ENCODE measurements at regions not wholly inside any gene's neighbourhood (a gene's known extent, or its start where the extent isn't known, plus 50 kb on each side); places are given as distances from the start of the nearest gene placed in this dataset.
"Not testable (repeated sequence)": the region's sequence is repeated elsewhere in the genome, so short reads cannot be mapped to it uniquely, and the experiment has no call there.

DNA sequence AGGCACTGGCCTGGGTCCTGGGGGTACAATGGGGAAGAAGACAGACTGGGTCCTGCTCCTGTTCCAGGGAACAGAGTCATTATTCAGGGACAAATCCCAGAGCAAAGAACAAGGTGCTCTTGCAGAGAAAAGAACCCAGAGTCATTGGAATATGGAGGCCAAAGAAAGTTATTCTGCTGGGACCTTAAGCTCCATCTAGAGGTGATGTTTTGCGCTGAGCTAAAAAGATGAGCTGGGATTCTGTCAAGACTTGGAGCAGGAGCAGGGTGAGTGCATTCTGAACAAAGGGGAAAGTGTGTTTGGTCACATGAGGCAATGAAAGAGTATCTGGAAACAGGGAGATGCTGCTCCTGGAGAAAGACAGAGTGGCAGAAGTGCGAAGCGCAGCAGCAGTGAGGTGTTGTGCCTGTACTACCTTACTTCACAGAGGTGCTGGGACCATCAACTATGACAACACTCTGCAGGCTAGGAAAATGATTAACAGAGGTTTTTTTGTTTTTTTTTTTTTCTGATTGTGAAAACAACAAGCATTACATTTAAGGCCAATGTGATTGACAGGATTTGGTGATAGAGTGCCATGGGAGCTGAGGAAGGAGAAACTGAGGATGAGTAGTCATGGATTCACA is 95.3 kb upstream of the TNFSF11 start:
- peak; percentile 34 for DNase-seq (ENCODE audit: low spot score)

DNA sequence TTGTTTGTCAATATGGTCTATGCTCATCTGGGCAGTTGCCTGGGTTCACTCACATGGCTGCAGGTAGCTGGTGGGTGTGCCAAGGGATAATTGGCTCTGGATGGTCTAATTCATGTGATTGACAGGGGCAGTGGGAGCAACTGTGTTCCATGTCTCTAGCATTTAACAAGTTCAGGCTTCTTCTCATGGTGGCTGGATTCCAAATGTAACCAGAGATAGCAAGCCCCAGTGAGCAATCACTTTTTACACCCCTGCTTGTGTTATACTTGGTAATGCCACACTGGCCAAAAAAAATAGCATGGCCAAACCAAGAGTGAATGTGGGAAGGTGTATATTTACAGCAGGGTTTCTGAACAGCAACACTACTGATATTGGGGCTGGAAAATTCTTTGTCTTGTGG is 89.6 kb upstream of the TNFSF11 start:
- no peak for DNase-seq (ENCODE audit: low spot score)

DNA sequence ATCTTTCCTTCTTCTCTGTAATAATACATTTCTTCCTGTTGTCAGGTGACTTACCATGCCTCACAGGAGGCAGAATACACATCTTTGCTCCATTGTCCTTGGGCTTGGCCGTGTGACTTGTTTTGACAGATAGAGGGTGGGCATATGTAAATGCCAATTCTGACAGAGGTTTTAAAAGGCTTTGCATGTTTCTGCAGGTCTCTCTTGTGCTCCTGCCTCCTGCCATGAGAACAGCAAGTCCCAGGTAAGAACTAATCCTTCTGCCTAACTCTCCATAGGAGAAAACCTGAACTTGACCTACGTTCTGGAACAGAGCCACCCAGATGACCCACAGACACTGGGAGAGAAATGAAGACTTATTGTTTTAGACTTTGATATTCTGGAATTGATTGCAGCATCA is 88.7 kb upstream of the TNFSF11 start:
- DNase-seq (ENCODE audit: low spot score) = no peak

DNA sequence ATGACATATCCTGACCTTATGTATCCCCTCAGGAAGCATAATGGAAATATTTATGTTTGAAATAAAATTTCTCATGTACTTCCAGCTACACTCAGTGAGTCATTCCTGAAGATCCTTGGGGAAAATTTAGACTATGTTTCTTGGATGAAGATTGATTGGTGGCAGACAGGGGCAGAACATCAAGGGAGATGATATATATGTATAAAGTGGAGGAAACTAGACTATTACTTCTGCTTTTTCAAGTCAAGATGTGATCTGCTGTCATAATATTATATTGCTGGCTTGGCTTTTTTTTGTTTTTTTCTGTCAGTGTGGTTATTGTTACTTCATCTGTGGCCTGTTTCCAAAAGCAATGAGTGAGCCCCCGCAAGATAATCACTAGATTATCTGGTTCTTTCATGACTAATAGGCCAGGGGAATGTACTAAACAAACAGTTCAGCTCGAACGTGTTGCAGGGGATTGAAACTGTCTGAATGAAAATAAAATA is 87.2 kb upstream of the TNFSF11 start:
- peak; percentile 48 for DNase-seq (ENCODE audit: low spot score)

DNA sequence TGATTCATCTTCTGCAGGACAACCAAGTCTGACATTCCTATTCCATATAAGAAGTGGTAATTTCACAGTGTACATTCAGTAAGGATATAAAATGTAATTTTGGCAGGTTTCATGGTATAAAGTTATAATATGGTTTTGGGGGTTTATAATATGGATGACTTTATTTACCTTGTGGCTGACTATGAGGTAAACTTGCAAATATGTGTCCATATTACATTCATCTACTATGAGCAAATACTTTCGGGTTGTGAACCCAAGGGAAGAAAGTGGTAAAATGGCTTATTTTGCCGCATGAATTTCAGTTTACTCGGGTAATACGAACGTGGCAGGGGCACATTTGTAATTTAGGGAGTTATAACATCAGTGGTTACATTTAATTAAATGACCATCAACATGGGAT is 86.7 kb upstream of the TNFSF11 start:
- DNase-seq (ENCODE audit: low spot score) = peak; percentile 39

DNA sequence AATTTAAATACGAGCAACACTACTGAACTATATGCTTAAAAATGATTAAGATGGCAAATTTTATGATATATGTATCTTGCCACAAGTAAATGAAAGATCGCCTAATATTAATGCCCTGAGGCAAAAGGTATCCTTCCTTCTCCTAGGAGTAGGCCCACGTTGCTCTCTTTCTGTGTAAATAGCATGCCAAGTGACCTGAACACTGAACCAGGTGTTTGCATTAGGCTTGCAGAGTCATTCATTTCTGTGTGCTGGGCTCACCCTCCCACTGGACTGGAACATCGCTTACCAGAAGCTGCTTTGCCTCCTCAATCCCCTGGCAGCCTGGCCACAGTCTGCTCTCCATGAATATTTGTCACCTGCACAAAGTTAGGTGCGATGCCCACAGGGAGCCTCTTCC is 83.3 kb upstream of the TNFSF11 start:
- DNase-seq (ENCODE audit: low spot score) = no peak

DNA sequence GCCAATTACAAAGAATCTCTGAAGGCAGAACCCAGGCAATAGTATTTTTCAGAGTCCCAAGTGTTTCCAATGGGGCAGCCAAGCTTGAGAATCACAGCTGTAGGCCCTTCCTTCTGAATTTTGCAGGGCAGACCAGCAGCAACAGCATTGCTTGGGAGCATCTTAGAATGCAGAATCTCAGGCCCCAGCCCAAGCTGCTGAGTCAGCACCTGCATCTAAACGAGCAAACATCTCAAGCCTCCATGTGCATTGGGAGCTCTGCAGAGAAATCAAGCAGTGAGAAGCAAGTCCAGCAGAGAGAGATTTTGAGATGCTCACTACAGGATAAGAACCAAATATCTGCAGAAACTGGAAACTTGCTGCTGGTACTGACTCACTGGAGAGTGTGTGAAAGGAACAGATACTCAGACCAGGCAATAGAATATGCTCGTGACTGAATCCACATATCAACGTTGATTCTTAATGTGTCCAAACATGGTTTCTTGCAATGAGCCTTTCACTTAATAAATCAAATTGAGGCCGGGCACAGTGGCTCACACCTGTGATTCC is 81.5 kb upstream of the TNFSF11 start:
- no peak for DNase-seq (ENCODE audit: low spot score)

DNA sequence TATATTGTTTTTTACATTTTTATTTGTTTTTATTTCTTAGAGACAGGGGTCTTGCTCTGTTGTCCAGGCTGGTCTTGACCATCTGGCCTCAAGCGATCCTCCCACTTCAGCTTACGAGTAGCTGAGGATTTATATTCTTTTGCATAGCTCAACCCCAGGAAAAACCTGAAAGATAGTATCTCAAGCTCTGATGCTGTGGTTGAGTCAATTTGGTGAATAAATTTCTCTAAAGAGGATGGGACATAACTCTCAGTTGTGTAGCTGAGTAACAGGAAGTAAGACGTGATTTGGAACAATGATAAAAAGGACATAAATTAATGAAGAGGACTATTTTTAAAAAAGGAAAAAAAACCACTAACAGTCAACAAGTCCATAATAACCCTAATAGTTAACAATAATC is 79.8 kb upstream of the TNFSF11 start:
- no peak for DNase-seq (ENCODE audit: low spot score)

DNA sequence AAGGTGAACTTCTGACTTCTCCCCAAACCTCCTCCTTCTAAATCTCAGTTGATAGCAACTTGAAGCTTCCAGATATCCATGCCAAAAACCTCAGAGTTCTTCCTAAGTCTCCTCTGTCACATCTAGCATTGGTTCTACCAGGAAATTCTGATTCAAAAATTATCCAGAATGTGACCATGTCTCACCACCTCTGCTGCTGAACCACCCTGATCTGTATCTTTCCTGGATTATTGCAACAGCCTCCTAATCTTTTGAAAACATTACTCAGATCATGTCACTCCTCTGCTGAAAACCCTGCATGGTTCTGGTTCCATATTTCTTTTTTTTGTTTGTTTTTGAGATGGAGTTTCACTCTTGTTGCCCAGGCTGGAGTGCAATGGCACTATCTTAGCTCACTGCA is 78.7 kb upstream of the TNFSF11 start:
- no peak for DNase-seq (ENCODE audit: low spot score)

DNA sequence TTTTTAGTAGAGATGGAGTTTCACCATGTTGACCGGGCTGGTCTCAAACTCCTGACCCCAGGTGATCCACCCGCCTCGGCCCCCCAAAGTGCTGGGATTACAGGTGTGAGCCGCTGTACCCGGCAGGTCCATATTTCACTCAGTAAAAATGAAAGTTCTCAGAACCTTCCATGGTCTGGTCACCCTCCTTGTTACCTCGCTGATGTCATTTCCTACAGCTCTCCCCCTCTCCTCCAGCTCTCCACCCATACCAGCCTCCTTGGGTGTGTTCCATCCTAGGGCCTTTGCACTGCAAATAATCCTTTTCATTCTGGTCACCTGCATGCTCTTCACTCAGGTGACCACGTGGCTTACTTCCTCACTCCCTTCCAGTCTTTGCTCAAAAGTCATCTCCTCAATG is 78.2 kb upstream of the TNFSF11 start:
- no peak for DNase-seq (ENCODE audit: low spot score)

DNA sequence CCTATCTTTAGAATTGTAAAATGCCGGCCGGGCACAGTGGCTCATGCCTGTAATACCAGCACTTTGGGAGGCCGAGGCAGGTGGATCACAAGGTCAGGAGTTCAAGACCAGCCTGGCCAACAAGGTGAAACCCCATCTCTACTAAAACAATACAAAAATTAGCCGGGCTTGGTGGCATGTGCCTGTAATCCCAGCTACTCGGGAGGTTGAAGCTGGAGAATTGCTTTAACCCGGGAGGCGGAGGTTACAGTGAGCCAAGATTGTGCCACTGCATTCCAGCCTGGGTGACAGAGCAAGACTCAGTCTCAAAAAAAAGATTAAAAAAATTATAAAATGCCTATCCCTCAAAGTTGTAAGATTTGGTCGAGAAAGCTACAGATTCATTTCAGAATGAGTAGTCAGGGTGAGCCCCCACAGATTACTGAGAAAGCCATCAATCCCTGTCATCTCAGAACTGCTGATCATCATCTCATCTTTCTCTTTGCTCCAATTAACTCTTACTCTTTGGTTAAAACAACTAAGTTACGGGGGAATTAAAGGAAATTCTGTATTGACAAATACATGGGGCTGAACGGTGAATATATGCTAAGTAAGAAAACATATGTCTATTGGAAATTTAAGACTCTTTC is 76.9 kb upstream of the TNFSF11 start:
- not testable (repeated sequence) for DNase-seq (ENCODE audit: low spot score)

DNA sequence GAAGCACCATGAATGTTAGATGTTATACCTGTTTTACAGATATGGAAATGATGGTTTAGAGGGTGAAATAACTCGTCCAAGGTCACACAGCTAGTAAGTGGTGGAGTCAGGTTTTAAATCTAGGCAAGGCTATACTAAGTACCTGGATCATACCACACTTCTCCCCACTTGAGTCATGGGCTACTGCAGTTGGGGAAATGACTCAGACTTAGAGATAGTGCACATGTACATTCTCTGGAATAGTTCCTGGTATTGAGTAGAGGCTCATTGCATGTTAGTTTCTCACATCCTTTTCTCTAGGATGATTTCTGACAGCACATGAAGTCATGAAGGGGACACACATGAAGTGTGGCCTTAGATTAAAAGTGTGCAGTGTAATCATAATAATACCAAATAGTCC is 76.2 kb upstream of the TNFSF11 start:
- no peak for DNase-seq (ENCODE audit: low spot score)

DNA sequence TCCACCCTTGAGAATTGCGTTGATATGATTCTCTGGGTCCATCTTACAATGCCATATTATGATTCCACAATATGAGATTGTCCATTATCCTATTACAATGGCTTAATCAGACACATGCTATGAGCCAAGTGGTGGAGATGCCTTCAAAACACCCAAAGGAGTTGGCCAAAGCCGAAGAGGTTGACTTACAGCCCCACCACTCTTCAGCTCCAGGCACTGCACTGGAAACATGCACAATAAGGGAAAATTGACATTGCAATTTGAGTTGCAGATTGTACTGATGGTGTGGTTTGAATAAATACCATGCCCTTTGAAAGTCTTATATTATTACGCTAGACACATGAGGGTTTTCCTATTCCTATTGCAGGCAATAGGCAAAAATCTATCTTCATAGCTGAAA is 75.4 kb upstream of the TNFSF11 start:
- DNase-seq (ENCODE audit: low spot score) = no peak

Data from H4 (cell line).